Medulla oblongata (tissue), 1 donor: ENCODE measurements at regions not wholly inside any gene's neighbourhood (a gene's known extent, or its start where the extent isn't known, plus 50 kb on each side); places are given as distances from the start of the nearest gene placed in this dataset.
A peak's percentile ranks its signal among the peaks of the same experiment; 100 is the strongest.
"Not testable (repeated sequence)": the region's sequence is repeated elsewhere in the genome, so short reads cannot be mapped to it uniquely, and the experiment has no call there.

ENCODE experiments used
- DNase-seq: peaks from one replicate; pipeline ENCODE4 v3.0.0-alpha.2; 2015; ENCODE audit errors: extremely low spot score

- DNase-seq: no peak
Observed at GRCh38 chr6:128738112-128738511, 144.8 kb upstream of the LAMA2 start.

GRCh38 chr6:128736780-128737179 lies 146.2 kb upstream of the LAMA2 start:
- no peak for DNase-seq

GRCh38 chr6:128731249-128732165 lies 151.4 kb upstream of the LAMA2 start:
- DNase-seq: peak; percentile 77

GRCh38 chr6:128727500-128727899 lies 155.4 kb upstream of the LAMA2 start:
- no peak for DNase-seq

GRCh38 chr6:128725271-128726233 lies 157.4 kb upstream of the LAMA2 start:
- peak; percentile 61 for DNase-seq

- DNase-seq: no peak
Observed at GRCh38 chr6:128724738-128725137, 158.2 kb upstream of the LAMA2 start.

- DNase-seq: no peak
Observed at GRCh38 chr6:128723667-128724066, 159.3 kb upstream of the LAMA2 start.

- no peak for DNase-seq
Observed at GRCh38 chr6:128720891-128721290, 162.0 kb upstream of the LAMA2 start.

- peak; percentile 62 for DNase-seq
Observed at GRCh38 chr6:128719786-128720185, 163.2 kb upstream of the LAMA2 start.

- no peak for DNase-seq
Observed at GRCh38 chr6:128713461-128713860, 169.5 kb upstream of the LAMA2 start.

- DNase-seq: no peak
Observed at GRCh38 chr6:128712898-128713297, 170.0 kb upstream of the LAMA2 start.

- DNase-seq: no peak
Observed at GRCh38 chr6:128711149-128711548, 171.8 kb upstream of the LAMA2 start.

GRCh38 chr6:128710315-128710714 lies 172.6 kb upstream of the LAMA2 start:
- no peak for DNase-seq

- DNase-seq: no peak
Observed at GRCh38 chr6:128704601-128705000, 178.3 kb upstream of the LAMA2 start.

- DNase-seq: not testable (repeated sequence)
Observed at GRCh38 chr6:128703794-128704193, 179.1 kb upstream of the LAMA2 start.

- no peak for DNase-seq
Observed at GRCh38 chr6:128696691-128697689, 176.6 kb upstream of the PTPRK start.

- no peak for DNase-seq
Observed at GRCh38 chr6:128694303-128695009, 174.1 kb upstream of the PTPRK start.

GRCh38 chr6:128690063-128690462 lies 169.7 kb upstream of the PTPRK start:
- no peak for DNase-seq

- no peak for DNase-seq
Observed at GRCh38 chr6:128686084-128686483, 165.7 kb upstream of the PTPRK start.

GRCh38 chr6:128676456-128676855 lies 156.1 kb upstream of the PTPRK start:
- DNase-seq: no peak

- DNase-seq: no peak
Observed at GRCh38 chr6:128672023-128672422, 151.6 kb upstream of the PTPRK start.
